Caco-2 (cell line): ENCODE measurements at regions not wholly inside any gene's neighbourhood (a gene's known extent, or its start where the extent isn't known, plus 50 kb on each side); places are given as distances from the start of the nearest gene placed in this dataset.

Source experiments
- BruUV-seq: library from RNA; stranded (reverse); fragments of 400-500 nt; replicated peaks from 2 replicates; lab custom pipeline; 2021; lab: Mats Ljungman, UMichigan
- CTCF ChIA-PET: fragments of 300-600 bp; sonication (Branson Sonifier 250); formaldehyde crosslinking; loops from one replicate; lab custom pipeline; 2022; ENCODE audit warnings: antibody characterized with exemption; lab: Charles Lee
- POLR2A ChIA-PET: fragments of 300-600 bp; sonication (Branson Sonifier 250); formaldehyde crosslinking; loops from one replicate; lab custom pipeline; 2022; ENCODE audit warnings: antibody characterized with exemption; lab: Charles Lee
- DNase-seq, 2 experiments: peaks; one replicate each; pipeline versions ENCODE4 v3.0.0 to v3.0.0-alpha.2; 2020 to 2022
- H3K27me3 ChIP-seq: replicated peaks from 2 replicates; pipeline ENCODE4 v1.6.0; 2011; ENCODE audit warnings: low read length; ENCODE audit not compliant: control insufficient read depth, insufficient read depth
- H3K36me3 ChIP-seq: 2 replicates; pipeline ENCODE4 v1.5.1; 2011; ENCODE audit warnings: low read length; ENCODE audit not compliant: control insufficient read depth, insufficient read depth
- H3K4me1 ChIP-seq: fragments of 250-450 bp; sonication (Bioruptor Pico); 2 replicates; pipeline ENCODE4 v1.5.1; 2020; ENCODE audit warnings: mild to moderate bottlenecking
- H3K4me3 ChIP-seq: 2 replicates; pipeline ENCODE4 v1.5.1; 2011; ENCODE audit warnings: low read depth, mild to moderate bottlenecking, control low read depth, low read length
- H3K9me3 ChIP-seq: fragments of 250-450 bp; sonication (Bioruptor Pico); 2 replicates; pipeline ENCODE4 v1.5.1; 2020; ENCODE audit warnings: mild to moderate bottlenecking, moderate library complexity
- H3K27ac Mint-ChIP-seq: one replicate; pipeline ENCODE4 v1.8.0; 2022; ENCODE audit warnings: mixed read lengths; ENCODE audit not compliant: unreplicated experiment
- H3K27me3 Mint-ChIP-seq: one replicate; pipeline ENCODE4 v1.8.0; 2022; ENCODE audit warnings: mixed read lengths; ENCODE audit not compliant: insufficient read depth, unreplicated experiment
- H3K36me3 Mint-ChIP-seq: one replicate; pipeline ENCODE4 v1.8.0; 2022; ENCODE audit warnings: mild to moderate bottlenecking, mixed read lengths; ENCODE audit not compliant: insufficient read depth, unreplicated experiment
- H3K4me1 Mint-ChIP-seq: one replicate; pipeline ENCODE4 v1.8.0; 2022; ENCODE audit warnings: low read depth, mixed read lengths; ENCODE audit not compliant: unreplicated experiment
- H3K4me3 Mint-ChIP-seq: one replicate; pipeline ENCODE4 v1.8.0; 2022; ENCODE audit warnings: mild to moderate bottlenecking, moderate library complexity, mixed read lengths; ENCODE audit not compliant: unreplicated experiment
- H3K9me3 Mint-ChIP-seq: one replicate; pipeline ENCODE4 v1.8.0; 2022; ENCODE audit warnings: mixed read lengths; ENCODE audit not compliant: unreplicated experiment
- CTCF ChIP-seq, 2 experiments: fragments of 200-600 bp in 1 of 2; IDR thresholded peaks; 1 replicate in 1 of 2; 2 replicates in 1 of 2; pipeline versions ENCODE4 v1.5.1 to v1.8.0; 2011 to 2022; ENCODE audit warnings: antibody characterized with exemption in 1 of 2, control low read depth in 1 of 2, inconsistent platforms in 1 of 2, low read depth in 1 of 2, low read length in 1 of 2, mild to moderate bottlenecking in 1 of 2, moderate library complexity in 1 of 2; ENCODE audit not compliant: insufficient read depth in 1 of 2, severe bottlenecking in 1 of 2, unreplicated experiment in 1 of 2
- intact Hi-C: fragments of 100-400 bp; cut with micrococcal nuclease; formaldehyde crosslinking; loops from one replicate; pipeline ENCODE4 v1.10.0; 2022; ENCODE audit not compliant: unreplicated experiment

GRCh38 chr5:86768699-86769202 lies 151.0 kb downstream of the COX7C start:
- intact Hi-C loops: no loop called here
- Histone ChIP-seq H3K36me3 (no peaks in the 10 kb centered on the region), H3K4me3 (no peak overlapping the region), H3K4me1 (no peaks in the 10 kb centered on the region), H3K9me3 (no peaks in the 10 kb centered on the region), H3K27me3 (no peaks in the 10 kb centered on the region)
- Mint-ChIP-seq H3K36me3 (no peaks in the 10 kb centered on the region), H3K4me3 (no peak overlapping the region), H3K27me3 (no peaks in the 10 kb centered on the region), H3K4me1 (no peaks in the 10 kb centered on the region), H3K27ac (no peak overlapping the region), H3K9me3 (no peaks in the 10 kb centered on the region)
- no peak for TF ChIP-seq CTCF (IDR thresholded peaks at IDR 0.05; ENCODE audit: insufficient read depth in 1 of 2, low read depth in 1 of 2, low read length in 1 of 2, severe bottlenecking in 1 of 2, unreplicated experiment in 1 of 2)
- POLR2A ChIA-PET: no interaction called here
- BruUV-seq: no TSS peak
- no peak for DNase-seq
- CTCF ChIA-PET: no interaction called here

GRCh38 chr5:86780018-86780417 lies 162.3 kb downstream of the COX7C start:
- Histone ChIP-seq H3K36me3 (no peaks in the 10 kb centered on the region), H3K27me3 (no peaks in the 10 kb centered on the region), H3K9me3 (no peaks in the 10 kb centered on the region), H3K4me3 (no peak overlapping the region), H3K4me1 (no peaks in the 10 kb centered on the region)
- TF ChIP-seq CTCF (IDR thresholded peaks at IDR 0.05; ENCODE audit: insufficient read depth in 1 of 2, low read depth in 1 of 2, low read length in 1 of 2, severe bottlenecking in 1 of 2, unreplicated experiment in 1 of 2): no peak
- H3K27me3 Mint-ChIP-seq: no peaks in the 10 kb centered on the region
- no peaks in the 10 kb centered on the region for H3K36me3 Mint-ChIP-seq
- no peak overlapping the region for H3K27ac Mint-ChIP-seq
- intact Hi-C loops: no loop called here
- DNase-seq: no peak
- CTCF ChIA-PET: no interaction called here
- H3K4me3 Mint-ChIP-seq: no peak overlapping the region
- POLR2A ChIA-PET: no interaction called here
- BruUV-seq: no TSS peak
- H3K9me3 Mint-ChIP-seq: no peaks in the 10 kb centered on the region
- H3K4me1 Mint-ChIP-seq: no peaks in the 10 kb centered on the region

GRCh38 chr5:86786955-86787354 lies 169.2 kb downstream of the COX7C start:
- H3K9me3 Mint-ChIP-seq: no peaks in the 10 kb centered on the region
- intact Hi-C loops: no loop called here
- ChIA-PET CTCF (no interaction called here), POLR2A (no interaction called here)
- no peak for TF ChIP-seq CTCF (IDR thresholded peaks at IDR 0.05; ENCODE audit: insufficient read depth in 1 of 2, low read depth in 1 of 2, low read length in 1 of 2, severe bottlenecking in 1 of 2, unreplicated experiment in 1 of 2)
- no peaks in the 10 kb centered on the region for H3K4me1 Mint-ChIP-seq
- H3K27me3 Mint-ChIP-seq: peaks cover 7% of the 10 kb centered on the region
- Histone ChIP-seq H3K4me3 (no peak overlapping the region), H3K9me3 (no peaks in the 10 kb centered on the region), H3K27me3 (no peaks in the 10 kb centered on the region), H3K36me3 (no peaks in the 10 kb centered on the region), H3K4me1 (no peaks in the 10 kb centered on the region)
- H3K4me3 Mint-ChIP-seq: no peak overlapping the region
- H3K27ac Mint-ChIP-seq: no peak overlapping the region
- DNase-seq: no peak
- H3K36me3 Mint-ChIP-seq: no peaks in the 10 kb centered on the region
- no TSS peak for BruUV-seq
